NCI-H1436 treated with DMSO at 0.1 percent for 48 hours (cell line): ENCODE measurements at regions not wholly inside any gene's neighbourhood (a gene's known extent, or its start where the extent isn't known, plus 50 kb on each side); places are given as distances from the start of the nearest gene placed in this dataset.
"Not testable (repeated sequence)": the region's sequence is repeated elsewhere in the genome, so short reads cannot be mapped to it uniquely, and the experiment has no call there.

Experiments used
- DNase-seq: peaks from one replicate; lab custom pipeline; 2025; lab: John Stamatoyannopoulos, UW

DNA sequence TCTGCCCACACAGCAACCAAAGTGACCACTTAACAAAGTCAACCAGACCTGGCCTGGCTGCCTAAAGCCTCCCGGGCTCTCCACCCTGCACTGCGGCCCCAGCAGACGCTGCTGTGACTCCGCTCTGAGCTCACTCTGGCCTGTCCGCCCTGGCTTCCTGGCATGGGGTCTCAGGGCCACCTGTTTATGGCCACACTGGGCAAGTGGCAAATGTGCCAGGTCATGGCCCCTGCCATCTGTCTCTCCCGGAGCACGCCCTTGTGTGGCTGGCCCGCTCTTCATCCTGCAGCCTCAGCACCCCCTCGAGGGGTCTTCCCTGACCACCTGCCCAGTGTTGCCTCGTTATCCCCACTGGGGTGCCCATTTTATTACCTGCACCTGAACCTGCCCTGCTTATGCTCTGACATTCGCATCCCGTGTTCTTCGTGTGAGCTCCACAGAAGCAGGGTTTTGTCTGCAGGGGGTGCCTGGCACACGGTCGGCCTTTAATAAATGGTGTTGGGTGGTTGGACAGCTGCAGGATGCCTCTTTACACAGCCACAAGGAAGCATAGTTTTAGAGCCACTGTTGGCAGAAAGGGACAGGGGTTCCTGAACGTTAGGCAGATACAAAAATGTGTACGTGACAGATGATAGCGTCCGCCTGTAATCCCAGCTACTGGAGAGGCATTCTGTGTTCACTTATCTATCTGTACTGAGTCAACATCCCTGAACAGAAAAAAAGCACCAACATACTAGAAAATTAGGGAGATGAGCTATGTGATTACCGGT is 785.6 kb downstream of the TBC1D22A start:
- no peak for DNase-seq

DNA sequence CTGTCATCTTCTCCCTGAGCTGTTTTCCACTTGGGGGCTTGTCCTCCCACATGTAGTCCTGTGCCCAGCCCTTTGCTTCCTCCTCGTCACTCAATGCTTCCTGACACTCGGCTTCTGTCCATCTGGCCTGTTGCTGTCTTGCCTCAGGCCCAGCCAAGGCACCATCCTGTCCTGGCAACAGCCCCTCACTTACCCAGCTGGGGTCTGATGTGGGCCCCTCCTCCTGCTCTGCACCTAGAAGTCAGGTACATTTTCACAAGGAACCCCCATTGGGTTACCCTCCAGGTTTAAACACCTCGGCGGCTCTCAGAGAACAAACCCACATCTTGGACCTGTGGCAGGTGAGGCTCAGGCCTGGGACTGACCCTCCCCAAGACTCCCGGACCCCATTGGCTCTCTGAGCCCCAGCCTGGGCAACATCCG is 784.8 kb downstream of the TBC1D22A start:
- no peak for DNase-seq

DNA sequence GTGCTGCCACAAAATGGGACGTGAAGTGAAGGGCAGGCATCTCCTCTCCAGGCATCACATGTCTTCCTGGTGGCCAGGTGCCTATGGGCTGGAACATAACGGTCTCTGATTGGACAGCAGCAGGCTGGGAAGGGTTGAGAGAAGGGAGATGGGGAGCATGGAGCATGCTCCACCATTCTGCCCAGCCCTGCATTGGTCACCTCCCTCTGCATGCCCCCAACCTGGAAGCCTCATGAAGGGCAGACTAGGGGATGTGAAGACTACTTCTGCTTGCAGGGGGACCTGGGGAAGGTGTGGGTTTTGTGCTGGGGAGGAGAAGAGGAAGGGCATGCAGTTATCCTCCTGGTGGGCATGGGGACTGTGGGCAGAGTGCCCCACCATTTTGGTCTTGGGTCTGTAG is 782.2 kb downstream of the TBC1D22A start:
- no peak for DNase-seq

DNA sequence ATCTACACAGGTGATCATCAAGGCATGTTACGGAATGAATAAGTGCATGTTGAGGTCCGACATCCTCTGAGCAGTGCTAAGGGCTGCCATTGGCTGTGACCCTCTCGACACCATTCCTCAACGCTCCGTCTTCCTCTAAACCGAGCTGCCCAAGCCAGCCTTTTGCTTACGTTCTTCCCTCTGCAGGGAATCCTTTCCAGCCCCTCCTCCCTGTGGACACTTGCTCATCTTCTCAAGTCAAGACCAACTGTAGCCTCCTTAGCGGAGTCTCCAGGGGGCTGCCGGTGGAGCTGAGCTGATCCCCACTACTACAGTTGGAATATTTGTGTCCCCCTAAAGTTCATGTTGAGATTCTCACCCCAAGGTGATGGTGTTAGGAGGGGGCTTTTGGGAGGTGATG is 781.0 kb downstream of the TBC1D22A start:
- no peak for DNase-seq

DNA sequence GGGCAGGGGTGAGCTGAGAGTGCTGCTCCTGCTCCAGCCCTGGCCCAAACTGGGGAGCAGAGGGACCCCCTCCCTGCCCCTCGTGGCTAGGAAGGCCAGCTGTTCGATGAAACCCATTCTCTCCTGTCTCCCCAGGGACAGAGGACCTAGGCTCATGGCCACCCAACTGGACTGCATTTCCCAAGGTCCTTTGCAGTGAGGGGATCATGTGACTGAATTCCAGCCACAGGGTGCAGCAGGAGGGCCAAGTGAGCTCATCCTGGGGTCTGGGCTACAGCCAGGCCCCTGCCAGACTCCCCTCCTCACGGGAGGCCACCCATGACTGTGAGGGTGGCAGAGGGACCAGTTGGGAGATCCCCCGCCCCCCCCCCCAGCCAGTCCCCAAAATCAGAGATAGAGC is 777.6 kb downstream of the TBC1D22A start:
- no peak for DNase-seq

DNA sequence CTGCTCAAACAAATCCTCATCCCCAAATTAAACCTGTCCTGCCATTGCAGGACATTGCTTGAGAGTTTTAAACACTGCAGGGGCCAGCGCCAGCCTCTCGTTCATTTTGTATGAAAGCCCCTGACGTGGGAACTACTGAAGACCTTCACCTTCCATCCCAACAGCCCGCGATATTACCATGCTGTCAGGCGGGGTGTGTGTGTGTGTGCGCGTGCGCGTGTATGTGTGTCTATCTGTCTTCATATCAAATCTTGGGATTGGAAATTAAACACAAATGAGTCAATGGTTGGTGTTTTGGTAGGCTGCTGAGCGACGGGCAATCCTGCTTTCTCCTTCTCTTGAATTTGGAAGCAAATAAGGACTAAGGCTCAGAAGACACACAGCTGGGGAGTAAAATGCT is 776.9 kb downstream of the TBC1D22A start:
- no peak for DNase-seq

DNA sequence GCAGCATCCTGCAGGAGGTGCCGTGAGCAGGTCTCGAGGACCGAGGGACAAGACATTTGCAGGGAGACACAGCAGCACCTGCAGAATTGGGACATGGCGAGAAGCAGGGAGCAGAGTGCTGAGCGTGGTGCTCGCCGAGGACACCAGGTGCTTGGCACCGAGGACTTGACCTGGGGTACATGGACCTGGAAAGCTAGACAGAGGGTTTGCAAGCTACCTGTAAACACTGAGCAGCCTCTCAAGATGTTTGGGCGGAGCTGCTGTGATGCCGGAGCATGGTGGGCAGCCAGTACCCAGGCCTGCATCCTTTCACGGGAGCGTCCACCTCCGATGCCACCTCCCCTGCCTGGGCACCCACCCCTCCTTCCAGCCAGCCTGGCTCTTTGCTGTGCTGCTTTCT is 773.2 kb downstream of the TBC1D22A start:
- DNase-seq: no peak

DNA sequence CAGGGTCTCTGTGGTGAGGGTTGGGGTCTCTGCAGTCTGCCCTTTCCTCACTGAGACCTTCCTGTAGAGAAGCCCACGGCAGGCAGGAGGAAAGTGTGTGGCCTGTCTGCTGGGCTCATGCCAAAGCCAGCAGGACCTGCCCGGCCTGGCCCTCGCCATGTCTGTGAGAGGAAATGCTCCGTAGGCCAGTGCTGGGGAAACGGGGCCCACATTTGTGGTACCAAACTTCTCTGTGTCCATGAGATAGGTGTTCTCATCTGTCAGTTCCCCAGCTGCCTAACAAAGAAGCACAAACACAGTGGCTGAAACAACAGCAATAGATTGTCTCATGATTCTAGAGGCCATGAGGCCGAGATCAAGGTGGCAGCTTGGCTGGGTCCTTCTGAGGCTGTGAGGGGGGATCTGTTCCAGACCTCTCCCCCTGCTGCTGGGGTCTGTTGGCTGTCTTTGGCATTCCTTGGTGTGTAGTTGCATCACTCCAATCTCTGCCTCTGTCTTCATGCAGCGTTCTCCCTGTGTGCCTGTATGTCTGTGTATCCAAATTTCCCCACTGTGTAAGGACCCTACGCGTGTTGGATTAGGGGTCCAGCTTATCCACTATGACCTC is 772.5 kb downstream of the TBC1D22A start:
- DNase-seq: no peak

DNA sequence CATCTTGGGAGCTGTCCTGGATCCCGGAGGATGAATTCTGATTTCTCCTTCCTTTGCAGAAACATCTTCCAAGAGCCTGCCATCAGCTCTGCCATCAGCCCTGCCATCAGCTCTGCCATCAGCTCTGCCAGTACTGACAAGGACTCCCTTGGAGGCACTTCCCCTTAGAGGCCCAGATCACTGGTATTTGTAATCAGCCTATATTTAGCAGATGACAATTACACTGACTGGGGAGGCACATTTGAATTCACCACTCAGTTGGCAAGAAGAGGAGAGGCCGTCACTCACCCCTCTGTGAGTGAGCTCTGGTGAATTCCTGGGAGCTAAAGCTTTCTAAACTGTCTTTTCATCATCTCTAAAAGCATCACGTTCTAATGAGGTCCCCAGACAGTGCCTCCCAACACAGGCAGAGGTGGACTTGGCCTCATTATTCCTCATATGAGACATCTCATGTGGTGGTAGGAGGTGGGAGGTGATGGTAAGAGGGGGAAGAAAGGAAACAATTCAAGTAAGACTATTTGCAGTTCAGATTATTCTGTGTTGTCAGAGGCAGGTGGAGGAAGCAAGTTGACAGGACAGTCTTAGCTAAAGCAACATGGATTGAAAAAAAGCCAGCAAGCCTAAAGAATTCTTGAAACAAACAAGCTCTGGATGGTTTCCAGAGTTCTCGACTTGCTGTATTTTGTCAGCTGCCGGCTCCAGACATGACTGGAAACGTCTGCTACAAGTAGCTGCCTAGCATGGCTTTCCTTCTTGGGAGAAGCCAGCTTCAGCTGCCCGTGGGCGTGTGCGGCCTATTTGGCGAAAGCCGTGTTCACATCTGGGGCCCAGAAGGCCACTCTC is 771.7 kb downstream of the TBC1D22A start:
- DNase-seq: no peak

DNA sequence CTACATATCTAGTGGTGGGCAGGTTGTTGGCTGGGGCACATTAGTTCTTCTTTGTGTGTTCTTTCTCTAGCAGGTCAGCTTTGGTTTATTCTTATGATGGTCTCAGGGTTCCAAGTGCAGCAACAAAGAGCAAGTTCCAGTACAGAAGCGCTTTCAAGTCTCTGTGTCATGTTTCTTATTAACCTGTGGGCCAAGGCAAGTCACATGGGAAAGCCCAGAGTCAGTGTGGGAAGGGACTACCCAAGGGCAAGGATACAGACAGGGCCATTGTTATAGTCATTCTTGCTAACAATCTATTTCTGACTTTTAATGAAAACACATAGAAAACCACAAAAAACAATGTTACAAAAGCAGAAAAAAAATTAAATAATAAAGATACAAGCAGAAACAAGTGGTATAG is 754.6 kb downstream of the TBC1D22A start:
- no peak for DNase-seq

DNA sequence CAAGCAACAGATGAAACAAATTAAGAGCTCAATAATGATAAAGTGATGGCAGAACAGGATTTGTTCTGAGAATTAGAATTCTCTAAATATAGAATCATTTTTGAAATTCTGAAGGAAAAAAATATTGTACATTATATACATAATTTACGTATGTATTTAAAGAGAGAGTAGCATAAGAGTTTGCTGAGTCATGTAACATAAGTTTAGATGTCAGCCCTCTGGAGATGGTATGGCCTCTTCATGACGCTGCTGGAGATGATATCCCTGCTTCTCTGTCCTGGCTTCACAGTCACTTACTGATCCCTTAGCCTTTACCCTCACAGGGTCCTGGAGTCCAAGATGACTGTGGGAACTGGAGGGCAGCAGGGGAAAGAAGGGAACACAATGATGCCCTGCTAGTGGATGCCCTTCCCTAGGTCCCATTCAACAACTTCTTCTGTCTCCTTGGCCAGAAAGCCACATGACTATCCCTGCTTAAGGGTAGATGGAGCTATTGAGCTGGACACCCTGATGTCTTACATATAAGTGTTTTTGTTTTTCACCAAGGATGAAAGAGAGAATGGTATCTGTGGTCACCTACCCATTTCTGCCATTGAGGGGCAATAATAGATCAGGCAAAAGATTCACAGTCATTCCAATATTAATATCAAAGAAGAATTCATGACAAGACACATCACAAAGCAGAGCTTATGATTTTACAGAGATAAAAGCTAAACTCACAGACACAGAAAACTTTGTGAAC is 753.1 kb downstream of the TBC1D22A start:
- DNase-seq: no peak

DNA sequence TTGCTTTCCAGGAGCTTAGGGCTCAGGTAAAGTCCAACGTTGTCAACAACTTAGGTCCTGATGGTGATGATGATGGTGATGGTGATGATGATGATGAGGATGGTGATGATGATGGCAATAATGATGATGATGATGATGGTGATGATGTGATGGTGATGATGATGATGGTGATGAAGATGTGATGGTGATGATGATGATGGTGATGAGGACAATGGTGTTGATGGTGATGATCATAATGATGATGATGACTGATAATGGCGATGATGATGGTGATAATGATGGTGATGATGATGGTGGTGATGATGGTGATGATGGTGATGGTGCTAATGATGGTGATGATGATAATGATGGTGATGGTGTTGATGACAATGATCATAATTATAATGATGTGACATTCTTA is 750.2 kb downstream of the TBC1D22A start:
- DNase-seq: no peak

DNA sequence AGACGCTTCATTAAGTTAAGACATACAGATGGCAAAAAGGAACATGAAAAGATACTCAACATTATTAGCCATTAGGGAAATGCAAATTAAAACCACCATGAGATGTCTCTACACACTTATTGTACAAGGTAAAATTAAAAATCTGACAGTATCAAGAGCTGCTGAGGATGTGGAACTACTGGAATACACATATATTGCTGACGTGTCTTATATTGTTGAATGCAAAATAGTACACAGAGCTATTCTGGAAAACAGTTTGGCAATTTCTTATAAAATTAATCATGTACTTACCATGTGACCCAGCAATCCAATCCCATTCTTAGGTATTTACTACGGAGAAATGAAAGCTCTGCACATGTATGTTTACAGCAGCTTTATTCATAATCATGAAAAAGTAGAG is 742.5 kb downstream of the TBC1D22A start:
- no peak for DNase-seq

DNA sequence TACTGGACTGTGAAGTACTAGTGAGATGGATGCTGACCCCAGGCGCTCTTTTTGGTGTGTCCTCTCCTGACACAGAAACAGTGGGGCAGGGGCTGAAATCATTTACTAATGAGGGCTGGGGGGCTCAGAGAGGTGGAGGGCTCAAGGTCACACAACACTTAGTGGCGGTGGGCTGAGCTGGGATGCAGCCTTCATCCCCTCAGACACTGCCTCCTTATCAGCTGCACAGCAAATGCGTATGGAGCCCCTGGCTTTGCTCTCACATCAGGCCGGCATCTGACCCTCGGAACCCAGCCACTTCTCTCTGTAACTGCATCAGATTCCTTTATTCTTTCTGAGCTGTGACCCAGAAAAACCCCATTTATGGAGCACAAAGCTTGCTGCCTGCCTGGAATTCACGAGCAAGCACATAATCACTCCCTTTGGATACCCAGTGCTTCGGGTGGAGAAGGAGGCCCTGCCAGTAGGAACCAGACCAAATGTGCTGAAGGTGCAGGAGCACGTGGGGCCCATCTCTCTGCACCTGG is 736.6 kb downstream of the TBC1D22A start:
- no peak for DNase-seq

DNA sequence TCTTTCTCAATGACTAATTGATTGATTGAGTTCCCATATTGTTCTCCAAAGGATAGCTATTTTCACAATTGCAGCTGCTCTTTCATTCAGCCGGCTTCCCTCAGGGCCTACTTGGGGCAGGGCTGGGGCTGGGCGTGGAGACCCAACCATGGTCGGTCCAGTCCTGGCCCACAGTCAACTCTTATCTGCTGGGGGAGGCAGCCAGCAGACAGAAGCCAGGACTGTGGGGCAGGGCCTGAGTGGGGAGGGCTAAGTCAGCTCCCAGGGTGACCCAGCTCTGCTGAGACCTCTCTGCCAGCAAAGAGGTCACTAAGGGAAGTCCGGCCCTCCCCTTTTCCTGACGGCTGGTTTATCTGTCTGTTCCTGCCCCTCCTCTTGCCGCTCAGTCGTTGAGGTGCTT is 735.2 kb downstream of the TBC1D22A start:
- DNase-seq: no peak

DNA sequence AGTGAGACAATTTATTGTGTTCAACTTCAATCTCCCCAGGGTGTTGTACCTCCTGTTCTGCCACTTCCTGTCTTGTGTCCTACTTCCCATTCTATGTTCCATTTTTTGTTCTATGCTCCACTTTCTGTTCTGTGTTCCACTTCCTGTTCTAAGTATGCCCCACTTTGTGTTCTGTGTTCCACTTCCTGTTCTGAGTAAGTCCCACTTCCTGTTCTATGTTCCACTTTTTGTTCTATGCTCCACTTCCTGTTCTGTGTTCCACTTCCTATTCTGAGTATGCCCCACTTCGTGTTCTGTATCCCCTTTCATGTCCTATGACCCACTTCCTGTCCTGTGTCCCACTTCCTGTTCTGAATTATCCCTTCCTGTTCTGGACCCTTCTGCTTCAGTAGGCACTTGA is 732.7 kb downstream of the TBC1D22A start:
- DNase-seq: no peak

DNA sequence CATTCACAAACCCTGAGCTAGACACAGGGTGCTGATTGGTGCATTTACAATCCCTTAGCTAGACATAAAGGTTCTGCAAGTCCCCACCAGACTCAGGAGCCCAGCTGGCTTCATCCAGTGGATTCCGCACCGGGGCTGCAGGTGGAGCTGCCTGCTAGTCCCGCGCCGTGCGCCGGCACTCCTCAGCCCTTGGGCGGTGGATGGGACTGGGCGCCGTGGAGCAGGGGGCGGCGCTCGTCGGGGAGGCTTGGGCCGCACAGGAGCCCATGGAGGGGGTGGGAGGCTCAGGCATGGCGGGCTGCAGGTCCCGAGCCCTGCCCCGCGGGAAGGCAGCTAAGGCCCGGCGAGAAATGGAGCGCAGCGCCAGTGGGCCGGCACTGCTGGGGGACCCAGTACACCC is 725.7 kb downstream of the TBC1D22A start:
- DNase-seq: not testable (repeated sequence)

DNA sequence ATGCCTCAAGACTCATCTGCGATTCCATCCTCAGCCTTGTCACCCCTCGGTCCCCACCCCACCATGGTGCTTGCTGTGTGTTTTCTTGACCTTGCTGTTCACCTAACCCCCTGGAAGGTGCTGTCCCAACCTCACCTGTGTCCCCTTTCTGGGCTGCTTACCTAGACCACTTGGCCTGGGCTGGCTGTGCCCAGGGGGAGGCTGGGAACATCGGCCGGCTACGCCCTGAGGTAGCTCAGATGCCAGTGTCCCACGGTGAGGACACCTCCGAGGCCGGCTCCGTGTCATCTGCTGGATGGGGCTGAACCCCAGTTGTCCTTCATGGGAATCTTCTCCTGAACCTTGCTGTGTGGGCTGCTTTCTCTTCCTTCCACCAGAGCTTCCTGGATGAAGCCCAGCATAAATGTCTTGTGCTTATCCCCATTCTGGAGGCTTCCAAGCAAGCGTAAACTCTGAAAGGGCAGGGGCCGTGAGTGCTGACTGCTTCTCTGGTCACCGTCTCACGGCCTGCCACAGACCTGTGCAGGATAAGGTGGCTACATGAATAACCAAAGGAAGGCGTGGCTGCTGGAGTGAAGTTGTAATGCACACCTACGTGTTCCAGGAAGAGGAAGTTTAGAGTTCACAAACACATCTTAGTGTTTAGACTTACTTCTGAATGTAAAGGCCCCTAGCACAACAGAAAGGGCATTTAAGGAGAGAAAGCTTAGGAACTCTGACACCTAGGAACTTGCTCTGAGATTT is 724.3 kb downstream of the TBC1D22A start:
- no peak for DNase-seq

DNA sequence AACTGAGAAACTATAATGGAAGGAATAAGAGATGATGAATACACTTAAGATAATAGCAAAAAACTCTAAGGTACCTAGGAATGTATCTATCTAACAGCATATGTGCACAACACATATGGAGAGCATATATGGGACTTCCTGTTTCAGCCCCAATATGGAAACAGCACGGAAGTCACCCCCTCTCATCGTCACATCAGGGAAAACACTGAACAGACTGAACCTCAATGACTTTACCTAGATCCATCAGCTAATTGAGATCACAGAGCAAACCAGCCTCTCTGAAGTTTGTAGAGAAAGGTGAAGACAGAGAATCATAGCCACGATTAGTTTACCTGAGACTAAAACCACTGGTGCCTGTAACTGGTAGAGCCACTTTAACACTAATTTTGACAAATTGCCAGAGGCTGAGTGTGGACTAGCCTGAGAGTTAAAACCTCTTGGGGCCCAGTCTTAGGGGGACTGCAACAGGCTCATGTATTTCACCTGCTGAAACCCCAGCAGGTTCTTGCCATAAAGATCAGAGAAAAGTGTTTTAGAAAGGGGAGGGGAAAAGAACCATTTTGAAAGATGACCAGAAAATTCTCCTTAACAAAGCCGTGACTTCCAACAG is 722.6 kb downstream of the TBC1D22A start:
- no peak for DNase-seq

DNA sequence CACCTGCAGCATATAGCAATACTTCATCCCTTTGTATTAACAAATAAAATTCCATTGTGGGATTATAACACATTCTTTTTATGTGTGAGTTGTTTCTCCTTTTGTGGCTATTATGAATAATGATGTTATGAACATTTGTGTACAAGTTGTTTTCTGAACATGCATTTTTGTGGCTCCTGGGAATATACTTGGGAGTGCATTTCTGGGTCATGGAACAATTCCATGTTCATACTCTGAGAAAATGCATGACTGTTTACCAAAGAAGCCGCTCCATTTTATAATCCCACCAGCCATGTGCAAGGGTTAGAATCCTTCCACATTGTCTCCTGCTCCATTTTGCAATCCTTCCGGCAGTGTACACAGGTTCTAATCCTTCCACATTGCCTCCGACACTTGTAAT is 713.8 kb downstream of the TBC1D22A start:
- DNase-seq: no peak

DNA sequence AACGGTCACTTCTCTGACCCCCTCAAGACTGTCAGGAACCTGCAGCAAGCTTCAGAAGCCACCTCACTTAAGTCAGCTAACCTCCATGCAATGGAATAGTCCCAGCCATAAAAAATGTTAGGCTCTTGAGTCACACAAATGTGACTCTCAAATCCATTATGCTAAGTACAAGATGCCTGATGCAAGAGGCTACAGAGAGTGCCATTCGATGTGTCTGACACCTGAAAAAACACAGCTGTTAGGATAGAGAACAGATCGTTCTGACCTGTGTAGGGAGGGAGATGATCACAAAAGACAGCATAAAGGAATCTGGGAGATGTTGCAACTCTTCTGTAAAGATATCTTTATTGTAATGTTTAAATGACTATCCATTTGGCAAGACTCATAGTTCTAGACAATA is 712.4 kb downstream of the TBC1D22A start:
- no peak for DNase-seq
